K562 (cell line): ENCODE measurements at regions not wholly inside any gene's neighbourhood (a gene's known extent, or its start where the extent isn't known, plus 50 kb on each side); places are given as distances from the start of the nearest gene placed in this dataset.

Source experiments
- C11orf30 ChIP-seq: fragments of 450-650 bp; IDR thresholded peaks from 2 replicates; pipeline ENCODE4 v1.6.1; 2016; ENCODE audit warnings: low read depth, mild to moderate bottlenecking
- CEBPG ChIP-seq, 3 experiments: fragments of 200-800 bp in 1 of 3; sonication (Bioruptor generic) in 1 of 3; sonication (generic) in 1 of 3; formaldehyde crosslinking in 1 of 3; IDR thresholded peaks in 2 of 3; conservative IDR thresholded peaks in 1 of 3; 2 replicates each; pipeline versions ENCODE4 v1.6.1 to v1.8.0; 2016 to 2022; ENCODE audit warnings: missing compliant biosample characterization in 2 of 3, missing genetic modification characterization in 2 of 3, mild to moderate bottlenecking in 1 of 3, missing genetic modification reagents in 1 of 3
- KDM5B ChIP-seq: fragments of 200-600 bp; sonication (generic); IDR thresholded peaks from 2 replicates; pipeline ENCODE4 v1.6.1; 2012; ENCODE audit warnings: low read depth, mild to moderate bottlenecking, moderate library complexity, low read length, control low read depth, inconsistent platforms; ENCODE audit not compliant: insufficient replicate concordance
- POLR3A ChIP-seq: IDR thresholded peaks from 2 replicates; pipeline ENCODE4 v1.6.1; 2011; ENCODE audit warnings: borderline replicate concordance, mild to moderate bottlenecking, moderate library complexity; ENCODE audit not compliant: insufficient read length, insufficient read depth; ENCODE audit errors: extremely low read depth
- SIX5 ChIP-seq, 2 experiments: IDR thresholded peaks; 2 replicates each; pipeline ENCODE4 v1.6.1; 2011; ENCODE audit warnings: low read length in 2 of 2, borderline replicate concordance in 1 of 2, low read depth in 1 of 2, mild to moderate bottlenecking in 1 of 2, moderate library complexity in 1 of 2; ENCODE audit not compliant: insufficient read depth in 1 of 2
- TEAD4 ChIP-seq, 2 experiments: sonication (generic) in 1 of 2; formaldehyde crosslinking in 1 of 2; IDR thresholded peaks; 2 replicates each; pipeline versions ENCODE4 v1.6.1 to v1.8.0; 2012 to 2022; ENCODE audit warnings: borderline replicate concordance in 1 of 2, inconsistent platforms in 1 of 2, low read length in 1 of 2, mild to moderate bottlenecking in 1 of 2, missing genetic modification reagents in 1 of 2
- ZNF347 ChIP-seq: fragments of 450-650 bp; formaldehyde crosslinking; IDR thresholded peaks from 2 replicates; pipeline ENCODE4 v1.4.0; 2020; ENCODE audit warnings: low read depth, mild to moderate bottlenecking, moderate library complexity
- ZNF354B ChIP-seq: fragments of 250-450 bp; sonication (Bioruptor Pico); IDR thresholded peaks from 2 replicates; pipeline ENCODE4 v1.4.0; 2020
- TF ChIP-seq, protein P1 (sequence below): fragments of 450-650 bp; IDR thresholded peaks from 2 replicates; pipeline ENCODE4 v1.6.1; 2018; ENCODE audit warnings: mild to moderate bottlenecking, low read depth; ENCODE audit not compliant: partially characterized antibody

DNA sequence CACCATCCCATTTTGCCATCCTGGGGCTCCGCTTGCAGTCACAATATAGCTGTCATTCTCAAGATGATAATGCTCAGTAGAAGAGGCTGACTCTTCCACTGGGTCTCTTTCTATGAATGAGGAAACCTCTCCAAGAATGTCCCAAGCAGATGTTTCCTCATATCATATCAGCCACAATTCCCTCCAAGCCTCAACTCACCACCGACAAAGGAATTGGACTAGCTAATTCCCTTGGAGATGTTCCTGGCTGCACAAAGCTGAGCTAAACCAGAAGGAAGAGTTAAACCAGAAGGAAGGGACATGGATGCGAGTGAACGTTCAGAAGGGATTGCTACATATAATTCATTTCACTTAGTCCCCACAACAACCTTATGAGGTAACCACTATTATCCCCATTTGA, 65.0 kb upstream of the NPAS2 start (continued):
- TF ChIP-seq, protein P1, sequence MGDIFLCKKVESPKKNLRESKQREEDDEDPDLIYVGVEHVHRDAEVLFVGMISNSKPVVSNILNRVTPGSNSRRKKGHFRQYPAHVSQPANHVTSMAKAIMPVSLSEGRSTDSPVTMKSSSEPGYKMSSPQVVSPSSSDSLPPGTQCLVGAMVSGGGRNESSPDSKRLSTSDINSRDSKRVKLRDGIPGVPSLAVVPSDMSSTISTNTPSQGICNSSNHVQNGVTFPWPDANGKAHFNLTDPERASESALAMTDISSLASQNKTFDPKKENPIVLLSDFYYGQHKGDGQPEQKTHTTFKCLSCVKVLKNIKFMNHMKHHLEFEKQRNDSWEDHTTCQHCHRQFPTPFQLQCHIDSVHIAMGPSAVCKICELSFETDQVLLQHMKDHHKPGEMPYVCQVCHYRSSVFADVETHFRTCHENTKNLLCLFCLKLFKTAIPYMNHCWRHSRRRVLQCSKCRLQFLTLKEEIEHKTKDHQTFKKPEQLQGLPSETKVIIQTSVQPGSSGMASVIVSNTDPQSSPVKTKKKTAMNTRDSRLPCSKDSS = no peak
- TF ChIP-seq SIX5 (IDR thresholded peaks at IDR 0.05; ENCODE audit: borderline replicate concordance in 1 of 2, insufficient read depth in 1 of 2, low read depth in 1 of 2, low read length in 2 of 2) = no peak
- TF ChIP-seq C11orf30 = no peak
- TF ChIP-seq TEAD4 (IDR thresholded peaks at IDR 0.05; ENCODE audit: low read length) = no peak
- no peak for TF ChIP-seq TEAD4 (CRISPR knock-in tag; IDR thresholded peaks at IDR 0.05; ENCODE audit: borderline replicate concordance)
- no peak for TF ChIP-seq ZNF354B (CRISPR knock-in tag)
- TF ChIP-seq CEBPG (CRISPR knock-in tag; IDR thresholded peaks at IDR 0.05) = no peak
- TF ChIP-seq CEBPG (tag; conservative IDR thresholded peaks at IDR 0.05 in 1 of 2, IDR thresholded peaks at IDR 0.05 in 1 of 2) = no peak
- no peak for TF ChIP-seq KDM5B
- TF ChIP-seq POLR3A = no peak
- no peak for TF ChIP-seq ZNF347 (CRISPR knock-in tag)
- TF ChIP-seq, all 486 proteins: peak for 0
